ENCODE measurements at regions not wholly inside any gene's neighbourhood (a gene's known extent, or its start where the extent isn't known, plus 50 kb on each side); places are given as distances from the start of the nearest gene placed in this dataset.

DNA sequence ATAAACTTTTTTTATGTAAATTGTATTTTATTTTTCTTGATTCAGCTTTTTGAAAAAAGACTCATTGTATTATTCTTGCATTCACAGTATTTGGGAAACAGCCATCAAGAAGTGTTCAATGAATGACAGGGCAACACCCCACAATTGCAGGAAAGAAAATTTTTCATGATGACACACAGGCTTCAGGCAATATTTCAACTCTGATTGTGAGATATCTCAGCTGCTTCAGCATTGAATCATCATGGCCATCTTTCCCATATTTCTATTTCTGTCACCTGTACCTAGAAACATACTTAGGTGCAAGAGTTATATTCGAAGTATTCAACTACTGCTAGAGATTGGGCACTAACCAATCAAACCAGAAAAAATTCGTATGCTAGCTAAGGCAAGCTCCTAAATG, 446.0 kb downstream of the ISL1 start:
- TF ChIP-seq, protein P1, sequence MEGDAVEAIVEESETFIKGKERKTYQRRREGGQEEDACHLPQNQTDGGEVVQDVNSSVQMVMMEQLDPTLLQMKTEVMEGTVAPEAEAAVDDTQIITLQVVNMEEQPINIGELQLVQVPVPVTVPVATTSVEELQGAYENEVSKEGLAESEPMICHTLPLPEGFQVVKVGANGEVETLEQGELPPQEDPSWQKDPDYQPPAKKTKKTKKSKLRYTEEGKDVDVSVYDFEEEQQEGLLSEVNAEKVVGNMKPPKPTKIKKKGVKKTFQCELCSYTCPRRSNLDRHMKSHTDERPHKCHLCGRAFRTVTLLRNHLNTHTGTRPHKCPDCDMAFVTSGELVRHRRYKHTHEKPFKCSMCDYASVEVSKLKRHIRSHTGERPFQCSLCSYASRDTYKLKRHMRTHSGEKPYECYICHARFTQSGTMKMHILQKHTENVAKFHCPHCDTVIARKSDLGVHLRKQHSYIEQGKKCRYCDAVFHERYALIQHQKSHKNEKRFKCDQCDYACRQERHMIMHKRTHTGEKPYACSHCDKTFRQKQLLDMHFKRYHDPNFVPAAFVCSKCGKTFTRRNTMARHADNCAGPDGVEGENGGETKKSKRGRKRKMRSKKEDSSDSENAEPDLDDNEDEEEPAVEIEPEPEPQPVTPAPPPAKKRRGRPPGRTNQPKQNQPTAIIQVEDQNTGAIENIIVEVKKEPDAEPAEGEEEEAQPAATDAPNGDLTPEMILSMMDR (IDR thresholded peaks at IDR 0.05; ENCODE audit: insufficient read depth, low read depth, low read length, missing control alignments): no peak
- no peak for DNase-seq (ENCODE audit: low read depth)
- H3K4me3 ChIP-seq (ENCODE audit: low read depth, low read length): no peak overlapping the region

DNA sequence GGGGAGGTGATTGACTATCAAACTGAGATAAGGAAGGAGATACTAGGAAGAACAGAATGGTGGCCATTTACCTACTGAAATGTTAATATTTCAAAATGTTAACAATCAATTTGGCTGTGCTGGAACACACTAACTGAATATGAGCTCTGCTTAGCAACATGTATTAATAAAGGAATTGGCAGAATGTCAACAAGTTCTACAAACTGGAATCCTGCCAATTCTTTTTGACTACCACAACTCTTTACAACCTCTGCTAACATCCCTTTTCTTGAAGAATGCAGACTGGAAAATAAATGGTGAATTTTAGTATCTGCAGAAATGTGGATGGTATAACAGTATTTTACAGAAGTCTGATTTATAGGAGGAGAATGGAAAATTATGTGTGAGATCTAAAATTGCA, 446.4 kb downstream of the ISL1 start:
- DNase-seq (ENCODE audit: low read depth): no peak
- H3K4me3 ChIP-seq (ENCODE audit: low read depth, low read length): no peak overlapping the region
- TF ChIP-seq, protein P1 (IDR thresholded peaks at IDR 0.05; ENCODE audit: insufficient read depth, low read depth, low read length, missing control alignments): no peak

DNA sequence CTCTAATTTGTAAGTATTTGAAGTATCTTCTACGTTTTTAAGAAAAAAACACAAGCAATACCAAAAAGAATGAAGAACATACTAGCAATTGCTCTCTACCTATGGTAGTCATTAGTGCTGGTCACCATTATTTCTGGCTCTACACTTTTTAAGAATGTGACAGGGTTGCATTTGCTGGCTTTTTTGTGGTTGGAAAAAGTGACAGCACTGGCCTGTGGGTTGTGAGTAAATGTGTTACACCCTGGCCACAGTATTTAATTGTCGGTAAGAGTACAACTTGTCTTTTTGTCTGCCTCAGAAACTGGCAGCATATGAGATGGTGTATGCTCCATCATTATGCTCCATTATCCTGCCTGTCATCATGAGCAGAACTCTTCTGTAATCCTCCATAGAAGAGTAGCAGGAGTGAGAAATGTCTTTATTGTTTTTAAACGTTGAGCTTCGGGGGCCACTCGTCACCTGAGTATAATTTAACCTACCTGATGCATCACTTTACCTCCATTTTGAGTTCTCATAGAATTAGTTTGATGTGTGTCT, 449.8 kb downstream of the ISL1 start:
- DNase-seq (ENCODE audit: low read depth): no peak
- H3K4me3 ChIP-seq (ENCODE audit: low read depth, low read length): no peak overlapping the region
- TF ChIP-seq, protein P1 (IDR thresholded peaks at IDR 0.05; ENCODE audit: insufficient read depth, low read depth, low read length, missing control alignments): no peak

DNA sequence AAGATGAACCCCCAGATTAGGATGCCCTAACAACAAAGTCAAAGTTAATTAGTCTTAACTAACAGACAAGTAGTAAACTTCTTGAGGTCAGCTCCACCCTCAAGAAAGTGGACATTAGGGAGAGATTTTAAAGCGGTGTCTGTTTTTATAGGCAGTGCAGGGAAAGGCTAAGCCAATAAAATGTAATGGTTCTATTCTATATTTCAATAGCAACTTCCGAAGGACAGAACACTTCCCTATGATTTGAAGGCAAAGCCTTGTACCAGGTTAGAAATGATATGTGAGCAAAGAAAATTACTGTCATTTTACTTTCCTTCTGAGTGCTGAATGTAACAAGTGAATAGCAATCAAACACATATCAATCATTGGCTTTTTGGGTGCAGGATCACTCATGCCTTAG, 455.2 kb downstream of the ISL1 start:
- no peak for DNase-seq (ENCODE audit: low read depth)
- TF ChIP-seq, protein P1 (IDR thresholded peaks at IDR 0.05; ENCODE audit: insufficient read depth, low read depth, low read length, missing control alignments): no peak
- no peak overlapping the region for H3K4me3 ChIP-seq (ENCODE audit: low read depth, low read length)

DNA sequence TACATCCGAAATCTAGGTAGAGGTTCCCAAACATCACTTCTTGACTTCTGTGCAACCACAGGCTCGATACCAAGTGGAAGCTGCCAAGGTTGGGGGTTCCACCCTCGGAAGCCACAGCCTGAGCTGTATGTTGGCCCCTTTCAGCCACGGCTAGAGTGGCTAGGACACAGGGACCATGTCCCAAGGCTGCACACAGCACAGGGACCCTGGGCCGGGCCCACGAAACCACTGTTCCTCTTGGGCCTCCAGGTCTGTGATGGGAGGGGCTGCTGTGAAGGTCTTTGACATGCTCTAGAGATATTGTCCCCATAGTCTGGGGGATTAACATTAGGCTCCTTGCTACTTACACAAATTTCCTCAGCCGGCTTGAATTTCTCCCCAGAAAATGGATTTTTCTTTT, 460.6 kb downstream of the ISL1 start:
- TF ChIP-seq, protein P1 (IDR thresholded peaks at IDR 0.05; ENCODE audit: insufficient read depth, low read depth, low read length, missing control alignments): no peak

DNA sequence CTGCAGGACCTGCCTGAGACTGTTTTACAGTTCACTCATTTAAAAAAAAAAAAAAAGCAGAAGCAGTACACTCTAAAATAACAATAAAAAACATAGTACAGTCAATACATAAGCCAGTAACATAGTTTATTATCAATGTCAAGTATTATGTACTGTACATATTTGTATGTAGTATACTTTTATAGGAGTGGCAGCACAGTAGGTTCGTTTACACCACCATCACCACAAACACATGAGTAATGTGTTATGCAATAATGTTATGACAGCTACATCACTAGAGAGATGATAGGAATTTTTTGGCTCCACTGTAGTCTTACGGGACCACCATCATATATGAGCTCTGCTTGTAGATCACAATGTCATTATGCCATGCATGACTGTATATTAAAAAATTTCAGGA, 462.8 kb downstream of the ISL1 start:
- no peak for DNase-seq (ENCODE audit: low read depth)
- H3K4me3 ChIP-seq (ENCODE audit: low read depth, low read length): no peak overlapping the region
- TF ChIP-seq, protein P1 (IDR thresholded peaks at IDR 0.05; ENCODE audit: insufficient read depth, low read depth, low read length, missing control alignments): no peak

More for the DNA sequence above, 460.6 kb downstream of the ISL1 start:
- H3K4me3 ChIP-seq (ENCODE audit: low read depth, low read length): no peak overlapping the region
- DNase-seq (ENCODE audit: low read depth): no peak

DNA sequence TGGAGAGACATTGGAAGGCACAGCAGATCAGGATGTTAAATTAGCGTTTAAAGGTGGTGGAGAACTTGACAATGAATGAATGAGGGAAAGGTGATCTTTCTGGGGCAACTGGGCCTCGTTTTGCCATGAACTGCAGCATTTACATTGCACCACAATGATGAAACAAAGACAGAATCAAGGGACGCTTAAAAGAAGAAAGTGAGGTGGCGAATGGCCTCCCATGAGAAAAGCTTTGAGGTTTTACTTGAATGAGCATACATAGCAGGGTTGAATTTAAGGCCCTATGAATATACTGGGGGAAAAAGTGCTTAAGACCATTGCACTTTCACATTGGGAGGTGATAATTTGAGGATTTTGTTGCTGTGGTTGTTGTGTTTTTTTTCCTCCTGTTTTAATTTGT, 476.4 kb downstream of the ISL1 start:
- no peak overlapping the region for H3K4me3 ChIP-seq (ENCODE audit: low read depth, low read length)
- no peak for DNase-seq (ENCODE audit: low read depth)
- TF ChIP-seq, protein P1 (IDR thresholded peaks at IDR 0.05; ENCODE audit: insufficient read depth, low read depth, low read length, missing control alignments): no peak

Measured in GM12865 (cell line).